Activated CD4-positive, alpha-beta T cell treated with anti-CD3 and anti-CD28 coated beads for 48 hours (primary cell): ENCODE measurements at regions not wholly inside any gene's neighbourhood (a gene's known extent, or its start where the extent isn't known, plus 50 kb on each side); places are given as distances from the start of the nearest gene placed in this dataset.
A peak's percentile ranks its signal among the peaks of the same experiment; 100 is the strongest.
"Not testable (repeated sequence)": the region's sequence is repeated elsewhere in the genome, so short reads cannot be mapped to it uniquely, and the experiment has no call there.

Experiments used
- DNase-seq: peaks from one replicate; pipeline ENCODE4 v3.0.0-alpha.2; 2020

GRCh38 chr7:131026297-131027000 lies 292.4 kb upstream of the KLF14 start:
- DNase-seq: no peak

GRCh38 chr7:131027287-131027773 lies 293.3 kb upstream of the KLF14 start:
- peak; percentile 65 for DNase-seq

- DNase-seq: no peak
Observed at GRCh38 chr7:131028295-131028694, 294.3 kb upstream of the KLF14 start.

- no peak for DNase-seq
Observed at GRCh38 chr7:131029002-131029401, 295.0 kb upstream of the KLF14 start.

GRCh38 chr7:131031099-131031868 lies 296.4 kb upstream of the MKLN1 start:
- DNase-seq: no peak

GRCh38 chr7:131032786-131033185 lies 294.9 kb upstream of the MKLN1 start:
- DNase-seq: no peak

- DNase-seq: peak; percentile 44
Observed at GRCh38 chr7:131034166-131034881, 293.4 kb upstream of the MKLN1 start.

- DNase-seq: no peak
Observed at GRCh38 chr7:131035088-131035770, 292.4 kb upstream of the MKLN1 start.

- DNase-seq: no peak
Observed at GRCh38 chr7:131038153-131038552, 289.5 kb upstream of the MKLN1 start.

GRCh38 chr7:131039355-131039762 lies 288.3 kb upstream of the MKLN1 start:
- DNase-seq: no peak

GRCh38 chr7:131039836-131040235 lies 287.8 kb upstream of the MKLN1 start:
- no peak for DNase-seq

GRCh38 chr7:131040467-131040932 lies 287.2 kb upstream of the MKLN1 start:
- peak; percentile 61 for DNase-seq

- not testable (repeated sequence) for DNase-seq
Observed at GRCh38 chr7:131041012-131041695, 286.5 kb upstream of the MKLN1 start.

GRCh38 chr7:131042269-131043160 lies 285.2 kb upstream of the MKLN1 start:
- no peak for DNase-seq

GRCh38 chr7:131045526-131045925 lies 282.1 kb upstream of the MKLN1 start:
- DNase-seq: no peak

- no peak for DNase-seq
Observed at GRCh38 chr7:131046246-131046645, 281.4 kb upstream of the MKLN1 start.

GRCh38 chr7:131047651-131048304 lies 279.9 kb upstream of the MKLN1 start:
- DNase-seq: no peak

GRCh38 chr7:131051304-131051703 lies 276.4 kb upstream of the MKLN1 start:
- no peak for DNase-seq

- DNase-seq: no peak
Observed at GRCh38 chr7:131052285-131052904, 275.3 kb upstream of the MKLN1 start.

- DNase-seq: no peak
Observed at GRCh38 chr7:131056007-131056406, 271.7 kb upstream of the MKLN1 start.
